ENCODE measurements at regions not wholly inside any gene's neighbourhood (a gene's known extent, or its start where the extent isn't known, plus 50 kb on each side); places are given as distances from the start of the nearest gene placed in this dataset.

GRCh38 chr4:74544655-74545361 is 99.9 kb downstream of the AREG start:
- H3K27ac Mint-ChIP-seq, result no peak overlapping the region
- no peak for DNase-seq (ENCODE audit: low spot score in 2 of 2, unreplicated experiment in 2 of 2)
- no peaks in the 10 kb centered on the region for H3K36me3 Mint-ChIP-seq
- H3K27me3 Mint-ChIP-seq (ENCODE audit: low read depth), result no peaks in the 10 kb centered on the region
- H3K9me3 Mint-ChIP-seq, result no peaks in the 10 kb centered on the region
- no peak for TF ChIP-seq CTCF (IDR thresholded peaks at IDR 0.05; ENCODE audit: unreplicated experiment)
- H3K4me1 Mint-ChIP-seq, result peaks cover 6% of the 10 kb centered on the region
- H3K4me3 Mint-ChIP-seq, result no peak overlapping the region

- no peak for DNase-seq (ENCODE audit: low spot score in 2 of 2, unreplicated experiment in 2 of 2)
- TF ChIP-seq CTCF (IDR thresholded peaks at IDR 0.05; ENCODE audit: unreplicated experiment), result no peak
- H3K27me3 Mint-ChIP-seq (ENCODE audit: low read depth), result no peaks in the 10 kb centered on the region
- no peaks in the 10 kb centered on the region for H3K9me3 Mint-ChIP-seq
- H3K27ac Mint-ChIP-seq, result no peak overlapping the region
- no peaks in the 10 kb centered on the region for H3K36me3 Mint-ChIP-seq
- H3K4me1 Mint-ChIP-seq, result peaks cover 6% of the 10 kb centered on the region
- no peak overlapping the region for H3K4me3 Mint-ChIP-seq
Observed at GRCh38 chr4:74545448-74545847, 100.5 kb downstream of the AREG start.

GRCh38 chr4:74546057-74546456 is 101.1 kb downstream of the AREG start:
- H3K27me3 Mint-ChIP-seq (ENCODE audit: low read depth), result no peaks in the 10 kb centered on the region
- H3K27ac Mint-ChIP-seq, result no peak overlapping the region
- H3K9me3 Mint-ChIP-seq, result no peaks in the 10 kb centered on the region
- peaks cover 6% of the 10 kb centered on the region for H3K4me1 Mint-ChIP-seq
- no peak for TF ChIP-seq CTCF (IDR thresholded peaks at IDR 0.05; ENCODE audit: unreplicated experiment)
- no peak for DNase-seq (ENCODE audit: low spot score in 2 of 2, unreplicated experiment in 2 of 2)
- no peaks in the 10 kb centered on the region for H3K36me3 Mint-ChIP-seq
- no peak overlapping the region for H3K4me3 Mint-ChIP-seq

GRCh38 chr4:74547042-74547441 is 102.1 kb downstream of the AREG start:
- Mint-ChIP-seq H3K4me3 (no peak overlapping the region), H3K27ac (no peak overlapping the region), H3K36me3 (no peaks in the 10 kb centered on the region), H3K9me3 (no peaks in the 10 kb centered on the region), H3K27me3 (ENCODE audit: low read depth) (no peaks in the 10 kb centered on the region), H3K4me1 (peaks cover 6% of the 10 kb centered on the region)
- TF ChIP-seq CTCF (IDR thresholded peaks at IDR 0.05; ENCODE audit: unreplicated experiment), result no peak
- no peak for DNase-seq (ENCODE audit: low spot score in 2 of 2, unreplicated experiment in 2 of 2)

- Mint-ChIP-seq H3K27ac (no peak overlapping the region), H3K36me3 (no peaks in the 10 kb centered on the region), H3K4me3 (no peak overlapping the region), H3K4me1 (peaks cover 6% of the 10 kb centered on the region), H3K27me3 (ENCODE audit: low read depth) (no peaks in the 10 kb centered on the region), H3K9me3 (no peaks in the 10 kb centered on the region)
- DNase-seq (ENCODE audit: low spot score in 2 of 2, unreplicated experiment in 2 of 2), result no peak
- no peak for TF ChIP-seq CTCF (IDR thresholded peaks at IDR 0.05; ENCODE audit: unreplicated experiment)
Observed at GRCh38 chr4:74548561-74548960, 103.6 kb downstream of the AREG start.

GRCh38 chr4:74549936-74550335 is 105.0 kb downstream of the AREG start:
- H3K36me3 Mint-ChIP-seq, result no peaks in the 10 kb centered on the region
- DNase-seq (ENCODE audit: low spot score in 2 of 2, unreplicated experiment in 2 of 2), result no peak
- peaks cover 6% of the 10 kb centered on the region for H3K4me1 Mint-ChIP-seq
- H3K27me3 Mint-ChIP-seq (ENCODE audit: low read depth), result no peaks in the 10 kb centered on the region
- no peak overlapping the region for H3K27ac Mint-ChIP-seq
- no peaks in the 10 kb centered on the region for H3K9me3 Mint-ChIP-seq
- no peak for TF ChIP-seq CTCF (IDR thresholded peaks at IDR 0.05; ENCODE audit: unreplicated experiment)
- no peak overlapping the region for H3K4me3 Mint-ChIP-seq
